SK-N-SH (cell line): ENCODE measurements at regions not wholly inside any gene's neighbourhood (a gene's known extent, or its start where the extent isn't known, plus 50 kb on each side); places are given as distances from the start of the nearest gene placed in this dataset.

Experiments used
- CTCF ChIA-PET: fragments of 300-600, 350-600 bp; formaldehyde crosslinking; extraction: SDS; loops from one replicate; lab custom pipeline; 2021; lab: Yijun Ruan, JAX
- POLR2A ChIA-PET: fragments of 350-600 bp; sonication (Branson Sonifier 250); formaldehyde crosslinking; extraction: SDS; loops from one replicate; lab custom pipeline; 2020; ENCODE audit warnings: antibody characterized with exemption, inconsistent platforms; lab: Yijun Ruan, JAX
- DNase-seq: peaks from one replicate; pipeline ENCODE4 v3.0.0; 2012
- H2AFZ ChIP-seq: fragments of 200-600 bp; sonication (generic); 2 replicates; pipeline ENCODE4 v1.8.1; 2016; ENCODE audit warnings: antibody characterized with exemption, mild to moderate bottlenecking, low read depth
- H3F3A ChIP-seq: fragments of 200-600 bp; sonication (generic); replicated peaks from 2 replicates; pipeline ENCODE3; 2016; ENCODE audit warnings: antibody characterized with exemption, mild to moderate bottlenecking; ENCODE audit not compliant: insufficient read depth
- H3K27ac ChIP-seq, 2 experiments: fragments of 200-500 bp in 1 of 2; fragments of 200-600 bp in 1 of 2; sonication (Bioruptor generic) in 1 of 2; sonication (generic), shearing (Covaris generic) in 1 of 2; 2 replicates each; pipeline versions ENCODE4 v1.5.1 to v1.6.1; 2014 to 2016; ENCODE audit warnings: low read depth in 2 of 2, inconsistent platforms in 1 of 2, low read length in 1 of 2, mild to moderate bottlenecking in 1 of 2, mixed read lengths in 1 of 2
- H3K27me3 ChIP-seq: fragments of 200-600 bp; sonication (generic), shearing (Covaris generic); 2 replicates; pipeline ENCODE4 v1.6.1; 2016; ENCODE audit warnings: mixed run types; ENCODE audit not compliant: insufficient read depth
- H3K36me3 ChIP-seq, 2 experiments: fragments of 200-500 bp in 1 of 2; fragments of 200-600 bp in 1 of 2; sonication (Bioruptor generic) in 1 of 2; sonication (generic) in 1 of 2; replicated peaks in 1 of 2; 2 replicates each; pipeline versions ENCODE3 to v1.5.1; 2014 to 2016; ENCODE audit warnings: low read length in 1 of 2, mild to moderate bottlenecking in 1 of 2; ENCODE audit not compliant: insufficient read depth in 2 of 2, control insufficient read depth in 1 of 2
- H3K4me1 ChIP-seq, 2 experiments: fragments of 200-500 bp in 1 of 2; fragments of 200-600 bp in 1 of 2; sonication (Bioruptor generic) in 1 of 2; sonication (generic), shearing (Covaris generic) in 1 of 2; 2 replicates each; pipeline versions ENCODE4 v1.5.1 to v1.6.1; 2014 to 2016; ENCODE audit warnings: low read depth in 1 of 2, low read length in 1 of 2, mixed run types in 1 of 2; ENCODE audit not compliant: insufficient read depth in 2 of 2, control insufficient read depth in 1 of 2
- H3K4me2 ChIP-seq: fragments of 200-600 bp; sonication (generic), shearing (Covaris generic); 2 replicates; pipeline ENCODE4 v1.6.1; 2017; ENCODE audit warnings: mixed run types
- H3K4me3 ChIP-seq, 2 experiments: fragments of 200-500 bp in 1 of 2; fragments of 200-600 bp in 1 of 2; sonication (Bioruptor generic) in 1 of 2; sonication (generic), shearing (Covaris generic) in 1 of 2; 2 replicates each; pipeline versions ENCODE4 v1.5.1 to v1.8.1; 2014 to 2016; ENCODE audit warnings: low read depth in 2 of 2, inconsistent platforms in 1 of 2, low read length in 1 of 2, mild to moderate bottlenecking in 1 of 2, mixed read lengths in 1 of 2, moderate library complexity in 1 of 2
- H3K79me2 ChIP-seq: fragments of 200-600 bp; sonication (generic); 2 replicates; pipeline ENCODE4 v1.8.1; 2017; ENCODE audit warnings: mild to moderate bottlenecking; ENCODE audit not compliant: insufficient read depth
- H3K9ac ChIP-seq: fragments of 200-600 bp; sonication (generic); 2 replicates; pipeline ENCODE4 v1.6.1; 2017; ENCODE audit warnings: mixed run types
- H3K9me2 ChIP-seq: fragments of 200-600 bp; sonication (generic); 2 replicates; pipeline ENCODE4 v1.6.1; 2017; ENCODE audit warnings: mixed run types
- H3K9me3 ChIP-seq: fragments of 200-600 bp; sonication (generic); 2 replicates; pipeline ENCODE4 v1.6.1; 2017; ENCODE audit warnings: mixed run types, mild to moderate bottlenecking, moderate library complexity
- H4K20me1 ChIP-seq: fragments of 200-600 bp; sonication (generic); 2 replicates; pipeline ENCODE4 v1.6.1; 2017; ENCODE audit warnings: mild to moderate bottlenecking, mixed run types; ENCODE audit not compliant: insufficient read depth
- CHD2 ChIP-seq: fragments of 150-350 bp; IDR thresholded peaks from 2 replicates; pipeline ENCODE4 v1.6.1; 2018; ENCODE audit warnings: low read length; ENCODE audit not compliant: partially characterized antibody
- FOSL2 ChIP-seq: IDR thresholded peaks from 2 replicates; pipeline ENCODE4 v1.4.0; 2012; ENCODE audit warnings: low read depth, mild to moderate bottlenecking, moderate library complexity, borderline replicate concordance
- FOXM1 ChIP-seq: IDR thresholded peaks from 2 replicates; pipeline ENCODE4 v1.4.0; 2012; ENCODE audit warnings: low read depth, mild to moderate bottlenecking
- GABPA ChIP-seq: IDR thresholded peaks from 2 replicates; pipeline ENCODE4 v1.4.0; 2012; ENCODE audit warnings: low read depth, mild to moderate bottlenecking
- IRF3 ChIP-seq: fragments of 150-350 bp; IDR thresholded peaks from 2 replicates; pipeline ENCODE4 v1.6.1; 2016; ENCODE audit warnings: mild to moderate bottlenecking, low read depth, low read length
- NRF1 ChIP-seq: IDR thresholded peaks from 2 replicates; pipeline ENCODE4 v1.6.1; 2012; ENCODE audit warnings: low read depth, mild to moderate bottlenecking, low read length
- PBX3 ChIP-seq: IDR thresholded peaks from 2 replicates; pipeline ENCODE4; 2012
- RCOR1 ChIP-seq: fragments of 150-350 bp; IDR thresholded peaks from 2 replicates; pipeline ENCODE4 v1.6.1; 2017; ENCODE audit warnings: antibody characterized with exemption, low read length
- REST ChIP-seq: IDR thresholded peaks from 2 replicates; pipeline ENCODE4 v1.6.1; 2012; ENCODE audit warnings: mild to moderate bottlenecking, low read depth, low read length, moderate library complexity
- RFX5 ChIP-seq: IDR thresholded peaks from 2 replicates; pipeline ENCODE4 v1.6.1; 2012; ENCODE audit warnings: mild to moderate bottlenecking, improper control_type of control experiment, low read length
- RXRA ChIP-seq: IDR thresholded peaks from 2 replicates; pipeline ENCODE4 v1.4.0; 2012; ENCODE audit warnings: low read depth, mild to moderate bottlenecking, borderline replicate concordance
- SIN3A ChIP-seq: IDR thresholded peaks from 2 replicates; pipeline ENCODE4 v1.6.1; 2012; ENCODE audit warnings: low read depth, mild to moderate bottlenecking, low read length, moderate library complexity, borderline replicate concordance
- TCF12 ChIP-seq: IDR thresholded peaks from 2 replicates; pipeline ENCODE4 v1.4.0; 2012
- TEAD4 ChIP-seq: IDR thresholded peaks from 2 replicates; pipeline ENCODE4 v1.4.0; 2012; ENCODE audit warnings: mild to moderate bottlenecking, borderline replicate concordance; ENCODE audit not compliant: insufficient read depth
- WGBS: methylation state at CpG from one replicate; pipeline ENCODE4 v1.1.6; 2017; ENCODE audit warnings: low lambda C conversion rate; 5-methylcytosine and 5-hydroxymethylcytosine counted together
- TF ChIP-seq, protein P1 (sequence below): IDR thresholded peaks from 2 replicates; pipeline ENCODE4 v1.4.0; 2012; ENCODE audit warnings: low read depth, borderline replicate concordance

DNA sequence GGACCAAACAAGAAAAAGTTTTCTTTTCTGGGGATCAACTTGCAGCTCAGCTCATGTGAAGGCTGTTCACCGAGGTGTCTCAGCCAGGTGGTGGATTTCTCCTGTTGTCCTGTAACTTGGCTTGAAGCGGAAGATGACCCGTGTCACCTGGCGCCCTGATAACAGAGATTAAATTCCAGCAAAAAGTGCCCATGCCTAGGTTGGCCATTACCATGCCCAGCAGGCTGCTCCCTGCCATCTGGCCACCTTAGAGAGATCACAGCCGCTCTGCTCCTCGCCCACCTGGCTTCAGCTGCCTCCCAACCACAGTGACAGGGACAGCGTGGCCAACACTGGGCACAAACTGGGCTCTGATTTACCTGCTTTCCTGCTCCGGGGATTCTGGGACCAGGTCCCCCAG, 149.5 kb downstream of the ZBTB18 start:
- Histone ChIP-seq H4K20me1 (no peaks in the 10 kb centered on the region), H3K4me3 (no peak overlapping the region), H3K9me3 (no peaks in the 10 kb centered on the region), H3K4me1 (peaks cover 0 to 10% of the 10 kb centered on the region in 2 experiments; a peak in 1 of 4 replicates), H3K36me3 (no peaks in the 10 kb centered on the region), H3K9me2 (no peaks in the 10 kb centered on the region)
- WGBS, result 83% methylated on average over 4 of the region's 8 CpGs
- ChIA-PET POLR2A (no interaction called here), CTCF (interaction anchor here (1.0 to 1.2 kb wide), 2 partner anchors 10 to 11 kb away, joined by 3 to 4 read pairs; no protein-coding TSS in a partner anchor)
- no peak for DNase-seq
- TF ChIP-seq FOSL2 (no peak), TCF12 (no peak), REST (no peak), IRF3 (no peak), GABPA (no peak), RFX5 (no peak), RXRA (no peak), NRF1 (no peak), RCOR1 (no peak), FOXM1 (no peak), TEAD4 (no peak), CHD2 (no peak), SIN3A (no peak), PBX3 (no peak)
- TF ChIP-seq, protein P1, sequence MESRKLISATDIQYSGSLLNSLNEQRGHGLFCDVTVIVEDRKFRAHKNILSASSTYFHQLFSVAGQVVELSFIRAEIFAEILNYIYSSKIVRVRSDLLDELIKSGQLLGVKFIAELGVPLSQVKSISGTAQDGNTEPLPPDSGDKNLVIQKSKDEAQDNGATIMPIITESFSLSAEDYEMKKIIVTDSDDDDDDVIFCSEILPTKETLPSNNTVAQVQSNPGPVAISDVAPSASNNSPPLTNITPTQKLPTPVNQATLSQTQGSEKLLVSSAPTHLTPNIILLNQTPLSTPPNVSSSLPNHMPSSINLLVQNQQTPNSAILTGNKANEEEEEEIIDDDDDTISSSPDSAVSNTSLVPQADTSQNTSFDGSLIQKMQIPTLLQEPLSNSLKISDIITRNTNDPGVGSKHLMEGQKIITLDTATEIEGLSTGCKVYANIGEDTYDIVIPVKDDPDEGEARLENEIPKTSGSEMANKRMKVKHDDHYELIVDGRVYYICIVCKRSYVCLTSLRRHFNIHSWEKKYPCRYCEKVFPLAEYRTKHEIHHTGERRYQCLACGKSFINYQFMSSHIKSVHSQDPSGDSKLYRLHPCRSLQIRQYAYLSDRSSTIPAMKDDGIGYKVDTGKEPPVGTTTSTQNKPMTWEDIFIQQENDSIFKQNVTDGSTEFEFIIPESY, result no peak
- TF ChIP-seq, all 33 proteins: peak for 0
- H2AFZ ChIP-seq, result no peak overlapping the region
- no peak overlapping the region for H3K27ac ChIP-seq
- H3K9ac ChIP-seq, result no peak overlapping the region
- H3K4me2 ChIP-seq, result no peak overlapping the region
- no peaks in the 10 kb centered on the region for H3K79me2 ChIP-seq
- H3F3A ChIP-seq, result peaks cover 3% of the 10 kb centered on the region
- no peaks in the 10 kb centered on the region for H3K27me3 ChIP-seq
